IMR-90 (cell line): ENCODE measurements at regions not wholly inside any gene's neighbourhood (a gene's known extent, or its start where the extent isn't known, plus 50 kb on each side); places are given as distances from the start of the nearest gene placed in this dataset.

ENCODE experiments used
- ATAC-seq: fragments of 200-7000 bp; cut with Tn5 transposase; 2 replicates; pipeline ENCODE4 v1.9.1; 2020; ENCODE audit warnings: low read depth, mild to moderate bottlenecking, moderate library complexity
- BruUV-seq: library from RNA; stranded (reverse); fragments of 400-500 nt; replicated peaks from 2 replicates; lab custom pipeline; 2021; lab: Mats Ljungman, UMichigan
- CTCF ChIA-PET: fragments of 300-600 bp; formaldehyde crosslinking; extraction: SDS; loops from one replicate; lab custom pipeline; 2021; ENCODE audit warnings: antibody characterized with exemption; lab: Yijun Ruan, JAX
- POLR2A ChIA-PET: fragments of 300-600 bp; sonication (Branson Sonifier 250); formaldehyde crosslinking; loops from one replicate; lab custom pipeline; 2022; ENCODE audit warnings: antibody characterized with exemption; ENCODE audit not compliant: unreplicated experiment; lab: Charles Lee
- DNase-seq: peaks from one replicate; pipeline ENCODE4 v3.0.0; 2013
- H2AFZ ChIP-seq: replicated peaks from 2 replicates; pipeline ENCODE3; 2013; ENCODE audit warnings: low read length, mild to moderate bottlenecking; ENCODE audit not compliant: poor library complexity
- H2AK5ac ChIP-seq: 2 replicates; pipeline ENCODE4 v1.6.1; 2013; ENCODE audit warnings: low read depth, low read length, inconsistent platforms
- H2AK9ac ChIP-seq: replicated peaks from 2 replicates; pipeline ENCODE3; 2013; ENCODE audit warnings: mild to moderate bottlenecking, low read depth, low read length, moderate library complexity; ENCODE audit not compliant: poor library complexity
- H2BK120ac ChIP-seq: 2 replicates; pipeline ENCODE4 v1.6.1; 2013; ENCODE audit warnings: low read depth, low read length, inconsistent platforms
- H2BK15ac ChIP-seq: 3 replicates; pipeline ENCODE4 v1.6.1; 2013; ENCODE audit warnings: low read depth, low read length, inconsistent platforms
- H2BK20ac ChIP-seq: 2 replicates; pipeline ENCODE4 v1.6.1; 2013; ENCODE audit warnings: low read depth, mild to moderate bottlenecking, inconsistent platforms, low read length, moderate library complexity
- H2BK5ac ChIP-seq: 2 replicates; pipeline ENCODE4 v1.6.1; 2013; ENCODE audit warnings: mild to moderate bottlenecking, low read depth, low read length, inconsistent platforms; ENCODE audit not compliant: poor library complexity, severe bottlenecking
- H3K14ac ChIP-seq: replicated peaks from 2 replicates; pipeline ENCODE4 v1.6.1; 2013; ENCODE audit warnings: low read depth, low read length, inconsistent platforms
- H3K18ac ChIP-seq: 2 replicates; pipeline ENCODE4 v1.6.1; 2013; ENCODE audit warnings: low read depth, low read length, control low read depth
- H3K23ac ChIP-seq: 2 replicates; pipeline ENCODE4 v1.6.1; 2013; ENCODE audit warnings: low read depth, low read length, inconsistent platforms
- H3K27ac ChIP-seq: 2 replicates; pipeline ENCODE4 v1.5.1; 2013; ENCODE audit warnings: mild to moderate bottlenecking, control low read depth, low read length; ENCODE audit not compliant: insufficient read depth
- H3K27me3 ChIP-seq: 2 replicates; pipeline ENCODE4 v1.6.1; 2013; ENCODE audit warnings: low read length; ENCODE audit not compliant: control insufficient read depth, insufficient read depth
- H3K36me3 ChIP-seq: 2 replicates; pipeline ENCODE4 v1.6.1; 2013; ENCODE audit warnings: low read length, mixed read lengths; ENCODE audit not compliant: control insufficient read depth, insufficient read depth
- H3K4ac ChIP-seq: 2 replicates; pipeline ENCODE4 v1.6.1; 2013; ENCODE audit warnings: low read depth, low read length, inconsistent platforms
- H3K4me1 ChIP-seq: 2 replicates; pipeline ENCODE4 v1.6.1; 2013; ENCODE audit warnings: low read length, mixed read lengths; ENCODE audit not compliant: control insufficient read depth, insufficient read depth
- H3K4me2 ChIP-seq: 2 replicates; pipeline ENCODE4 v1.6.1; 2013; ENCODE audit warnings: low read depth, mild to moderate bottlenecking, control low read depth, low read length, moderate library complexity
- H3K4me3 ChIP-seq: 2 replicates; pipeline ENCODE4 v1.5.1; 2013; ENCODE audit warnings: low read depth, mild to moderate bottlenecking, control low read depth, low read length, moderate library complexity; ENCODE audit not compliant: insufficient read depth
- H3K56ac ChIP-seq: 2 replicates; pipeline ENCODE4 v1.6.1; 2013; ENCODE audit warnings: low read length, inconsistent platforms; ENCODE audit not compliant: insufficient read depth; ENCODE audit errors: extremely low read depth
- H3K79me1 ChIP-seq, 2 experiments: 2 replicates each; pipeline ENCODE4 v1.6.1; 2013; ENCODE audit warnings: low read length in 2 of 2, inconsistent platforms in 1 of 2, low read depth in 1 of 2
- H3K9ac ChIP-seq: 2 replicates; pipeline ENCODE4 v1.6.1; 2013; ENCODE audit warnings: low read depth, low read length, control low read depth
- H3K9me1 ChIP-seq: 2 replicates; pipeline ENCODE4 v1.6.1; 2013; ENCODE audit warnings: low read length, inconsistent platforms; ENCODE audit not compliant: insufficient read depth
- H3K9me3 ChIP-seq: 2 replicates; pipeline ENCODE4 v1.6.1; 2013; ENCODE audit warnings: low read length; ENCODE audit not compliant: control insufficient read depth, insufficient read depth
- H4K20me1 ChIP-seq: 2 replicates; pipeline ENCODE4 v1.6.1; 2013; ENCODE audit warnings: low read length, inconsistent platforms; ENCODE audit not compliant: insufficient read depth
- H4K5ac ChIP-seq: 2 replicates; pipeline ENCODE4 v1.6.1; 2013; ENCODE audit warnings: mild to moderate bottlenecking, low read depth, low read length, control low read depth
- H4K8ac ChIP-seq, 2 experiments: 2 replicates each; pipeline ENCODE4 v1.6.1; 2013; ENCODE audit warnings: low read depth in 2 of 2, low read length in 2 of 2, control low read depth in 1 of 2, inconsistent platforms in 1 of 2
- H4K91ac ChIP-seq: 2 replicates; pipeline ENCODE4 v1.6.1; 2013; ENCODE audit warnings: low read depth, low read length, inconsistent platforms; ENCODE audit not compliant: insufficient read depth
- BHLHE40 ChIP-seq: fragments of 150-350 bp; IDR thresholded peaks from 2 replicates; pipeline ENCODE4 v1.6.1; 2016; ENCODE audit warnings: mild to moderate bottlenecking, low read depth, low read length
- CEBPB ChIP-seq: IDR thresholded peaks from 2 replicates; pipeline ENCODE4 v1.6.1; 2012; ENCODE audit warnings: low read depth, low read length, improper control_type of control experiment
- CHD1 ChIP-seq: IDR thresholded peaks from 2 replicates; pipeline ENCODE4 v1.6.1; 2012; ENCODE audit warnings: low read depth, low read length, improper control_type of control experiment
- FOS ChIP-seq: fragments of 150-350 bp; IDR thresholded peaks from 2 replicates; pipeline ENCODE4 v1.6.1; 2016; ENCODE audit warnings: low read depth, low read length
- MAFK ChIP-seq: IDR thresholded peaks from 2 replicates; pipeline ENCODE4 v1.6.1; 2012; ENCODE audit warnings: low read depth, low read length, improper control_type of control experiment
- MAZ ChIP-seq: IDR thresholded peaks from 2 replicates; pipeline ENCODE4 v1.6.1; 2012; ENCODE audit warnings: low read depth, mild to moderate bottlenecking, low read length, improper control_type of control experiment, moderate library complexity, borderline replicate concordance
- MXI1 ChIP-seq: IDR thresholded peaks from 2 replicates; pipeline ENCODE4 v1.6.1; 2012; ENCODE audit warnings: low read depth, mild to moderate bottlenecking, low read length, moderate library complexity, borderline replicate concordance
- NFE2L2 ChIP-seq: fragments of 150-350 bp; IDR thresholded peaks from 2 replicates; pipeline ENCODE4 v1.6.1; 2016; ENCODE audit warnings: low read depth, mild to moderate bottlenecking, low read length
- POLR2A ChIP-seq: IDR thresholded peaks from 2 replicates; pipeline ENCODE4 v1.6.1; 2012; ENCODE audit warnings: mild to moderate bottlenecking, low read depth, low read length
- RAD21 ChIP-seq: IDR thresholded peaks from 2 replicates; pipeline ENCODE4 v1.6.1; 2012; ENCODE audit warnings: low read length, improper control_type of control experiment
- RFX5 ChIP-seq: IDR thresholded peaks from 2 replicates; pipeline ENCODE4 v1.8.0; 2012; ENCODE audit warnings: low read depth, mild to moderate bottlenecking, low read length, moderate library complexity
- SMC3 ChIP-seq: fragments of 150-350 bp; IDR thresholded peaks from 2 replicates; pipeline ENCODE4 v1.6.1; 2016; ENCODE audit warnings: low read depth, mild to moderate bottlenecking, antibody characterized with exemption, low read length, moderate library complexity
- WGBS, 2 experiments: methylation state at CpG; one replicate each; pipeline versions ENCODE4 v1.1.5 to v1.1.7; 2013; ENCODE audit warnings: missing lambda C conversion rate in 2 of 2; ENCODE audit not compliant: insufficient read length in 1 of 2; ENCODE audit errors: extremely low coverage in 2 of 2; 5-methylcytosine and 5-hydroxymethylcytosine counted together
- dilution Hi-C: fragments of 300-500 bp; cut with HindIII; formaldehyde crosslinking; loops from one replicate; pipeline ENCODE4 v1.14.3; 2018; ENCODE audit warnings: low sequenced_read_pairs; ENCODE audit not compliant: unreplicated experiment
- in situ Hi-C: fragments of 300-500 bp; cut with MboI; formaldehyde crosslinking; loops from 3 replicates; pipeline ENCODE4 v1.14.3; 2019; ENCODE audit warnings: low sequenced_read_pairs, inconsistent platforms, mixed read lengths
- intact Hi-C: fragments of 100-400 bp; cut with micrococcal nuclease; formaldehyde crosslinking; loops from 2 replicates; pipeline ENCODE4 v1.10.0; 2022
- TF ChIP-seq, protein P1 (sequence below): fragments of 150-350 bp; IDR thresholded peaks from 2 replicates; pipeline ENCODE4 v1.6.1; 2016; ENCODE audit warnings: low read depth, mild to moderate bottlenecking, low read length, moderate library complexity, borderline replicate concordance
- TF ChIP-seq, protein P2 (sequence below): fragments of 150-350 bp; IDR thresholded peaks from 2 replicates; pipeline ENCODE4 v1.6.1; 2017; ENCODE audit warnings: mild to moderate bottlenecking, antibody characterized with exemption, low read length, low read depth
- TF ChIP-seq, protein P3 (sequence below): conservative IDR thresholded peaks from 2 replicates; pipeline ENCODE4 v1.5.1; 2012; ENCODE audit warnings: mild to moderate bottlenecking, low read depth, low read length, improper control_type of control experiment

DNA sequence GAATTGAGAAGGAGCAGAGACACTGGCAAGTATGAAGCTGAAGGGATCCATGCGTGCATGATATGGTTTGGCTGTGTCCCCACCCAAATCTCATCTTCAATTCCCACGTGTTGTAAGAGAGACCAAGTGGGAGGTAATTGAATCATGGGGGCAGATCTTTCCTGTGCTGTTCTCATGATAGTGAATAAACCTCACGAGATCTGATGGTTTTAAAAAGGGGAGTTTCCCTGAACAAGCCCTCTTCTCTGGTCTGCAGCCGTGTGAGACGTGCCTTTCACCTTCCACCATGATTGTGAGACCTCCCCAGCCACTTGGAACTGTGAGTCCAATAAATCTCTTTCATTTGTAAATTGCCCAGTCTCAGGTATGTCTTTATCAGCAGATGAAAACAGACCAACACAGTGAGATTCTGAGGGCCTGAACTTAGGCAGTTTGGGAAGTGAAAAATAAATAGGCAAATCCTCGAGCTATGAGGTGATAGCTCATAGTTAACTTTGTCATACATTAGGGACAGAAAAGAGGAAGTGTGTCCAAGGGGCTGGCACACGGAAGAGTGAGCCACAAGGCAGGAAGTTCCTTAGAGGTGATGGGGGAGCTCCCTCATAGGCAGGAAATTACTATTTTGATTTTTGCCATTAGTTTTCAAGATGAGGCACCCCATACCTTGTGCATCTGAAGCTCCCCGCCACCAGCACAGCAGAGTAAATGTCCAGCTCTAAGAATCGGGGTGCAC is 658.8 kb upstream of the ID2 start:
- H3K14ac ChIP-seq = no peak overlapping the region
- POLR2A ChIA-PET = no interaction called here
- H2BK20ac ChIP-seq = no peak overlapping the region
- H2AK5ac ChIP-seq = no peak overlapping the region
- no peak overlapping the region for H3K9ac ChIP-seq
- no peak overlapping the region for H2AFZ ChIP-seq
- H4K91ac ChIP-seq = no peak overlapping the region
- H4K8ac ChIP-seq = no peak overlapping the region
- H3K9me3 ChIP-seq = no peaks in the 10 kb centered on the region
- H3K36me3 ChIP-seq = no peaks in the 10 kb centered on the region
- no peak overlapping the region for H3K4me3 ChIP-seq
- no peaks in the 10 kb centered on the region for H3K79me1 ChIP-seq
- CTCF ChIA-PET = interaction anchor here (0.6 to 0.7 kb wide), 2 partner anchors 14 to 290 kb away, joined by 3 to 4 read pairs; no protein-coding TSS in a partner anchor
- H2BK120ac ChIP-seq = no peak overlapping the region
- H3K4me2 ChIP-seq = no peak overlapping the region
- intact Hi-C loops (no loop called here), in situ Hi-C loops (no loop called here), dilution Hi-C loops (no loop called here)
- BruUV-seq = no TSS peak
- TF ChIP-seq RAD21 (no peak), RFX5 (no peak), CEBPB (no peak), MAFK (no peak), CHD1 (no peak), POLR2A (no peak), FOS (no peak), MAZ (no peak), NFE2L2 (no peak), MXI1 (no peak), BHLHE40 (no peak), SMC3 (no peak)
- TF ChIP-seq, protein P1, sequence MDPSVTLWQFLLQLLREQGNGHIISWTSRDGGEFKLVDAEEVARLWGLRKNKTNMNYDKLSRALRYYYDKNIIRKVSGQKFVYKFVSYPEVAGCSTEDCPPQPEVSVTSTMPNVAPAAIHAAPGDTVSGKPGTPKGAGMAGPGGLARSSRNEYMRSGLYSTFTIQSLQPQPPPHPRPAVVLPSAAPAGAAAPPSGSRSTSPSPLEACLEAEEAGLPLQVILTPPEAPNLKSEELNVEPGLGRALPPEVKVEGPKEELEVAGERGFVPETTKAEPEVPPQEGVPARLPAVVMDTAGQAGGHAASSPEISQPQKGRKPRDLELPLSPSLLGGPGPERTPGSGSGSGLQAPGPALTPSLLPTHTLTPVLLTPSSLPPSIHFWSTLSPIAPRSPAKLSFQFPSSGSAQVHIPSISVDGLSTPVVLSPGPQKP = no peak
- TF ChIP-seq, protein P2, sequence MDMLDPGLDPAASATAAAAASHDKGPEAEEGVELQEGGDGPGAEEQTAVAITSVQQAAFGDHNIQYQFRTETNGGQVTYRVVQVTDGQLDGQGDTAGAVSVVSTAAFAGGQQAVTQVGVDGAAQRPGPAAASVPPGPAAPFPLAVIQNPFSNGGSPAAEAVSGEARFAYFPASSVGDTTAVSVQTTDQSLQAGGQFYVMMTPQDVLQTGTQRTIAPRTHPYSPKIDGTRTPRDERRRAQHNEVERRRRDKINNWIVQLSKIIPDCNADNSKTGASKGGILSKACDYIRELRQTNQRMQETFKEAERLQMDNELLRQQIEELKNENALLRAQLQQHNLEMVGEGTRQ = no peak
- TF ChIP-seq, protein P3, sequence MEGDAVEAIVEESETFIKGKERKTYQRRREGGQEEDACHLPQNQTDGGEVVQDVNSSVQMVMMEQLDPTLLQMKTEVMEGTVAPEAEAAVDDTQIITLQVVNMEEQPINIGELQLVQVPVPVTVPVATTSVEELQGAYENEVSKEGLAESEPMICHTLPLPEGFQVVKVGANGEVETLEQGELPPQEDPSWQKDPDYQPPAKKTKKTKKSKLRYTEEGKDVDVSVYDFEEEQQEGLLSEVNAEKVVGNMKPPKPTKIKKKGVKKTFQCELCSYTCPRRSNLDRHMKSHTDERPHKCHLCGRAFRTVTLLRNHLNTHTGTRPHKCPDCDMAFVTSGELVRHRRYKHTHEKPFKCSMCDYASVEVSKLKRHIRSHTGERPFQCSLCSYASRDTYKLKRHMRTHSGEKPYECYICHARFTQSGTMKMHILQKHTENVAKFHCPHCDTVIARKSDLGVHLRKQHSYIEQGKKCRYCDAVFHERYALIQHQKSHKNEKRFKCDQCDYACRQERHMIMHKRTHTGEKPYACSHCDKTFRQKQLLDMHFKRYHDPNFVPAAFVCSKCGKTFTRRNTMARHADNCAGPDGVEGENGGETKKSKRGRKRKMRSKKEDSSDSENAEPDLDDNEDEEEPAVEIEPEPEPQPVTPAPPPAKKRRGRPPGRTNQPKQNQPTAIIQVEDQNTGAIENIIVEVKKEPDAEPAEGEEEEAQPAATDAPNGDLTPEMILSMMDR = no peak
- no peak for DNase-seq
- no peak overlapping the region for H3K56ac ChIP-seq
- H2BK15ac ChIP-seq = no peak overlapping the region
- ATAC-seq = no peak
- peaks cover 2% of the 10 kb centered on the region; the same call in 1 of the 2 replicates for H3K27me3 ChIP-seq
- H3K4me1 ChIP-seq = no peaks in the 10 kb centered on the region
- H2BK5ac ChIP-seq = no peak overlapping the region
- no peaks in the 10 kb centered on the region for H4K20me1 ChIP-seq
- H2AK9ac ChIP-seq = no peak overlapping the region
- no peak overlapping the region for H4K5ac ChIP-seq
- 0 out of 2 replicates have a peak, but pooled peaks cover 5% of the 10 kb centered on the region for H3K9me1 ChIP-seq
- no peak overlapping the region for H3K18ac ChIP-seq
- 25% methylated on average over 1 of the region's 9 CpGs; no CpG with 5 or more reads in 1 of the 2 experiments for WGBS, 2 experiments
- no peak overlapping the region for H3K4ac ChIP-seq
- H3K23ac ChIP-seq = no peak overlapping the region
- H3K27ac ChIP-seq = no peak overlapping the region
